NB4 (cell line): ENCODE measurements at regions not wholly inside any gene's neighbourhood (a gene's known extent, or its start where the extent isn't known, plus 50 kb on each side); places are given as distances from the start of the nearest gene placed in this dataset.
"Not testable (repeated sequence)": the region's sequence is repeated elsewhere in the genome, so short reads cannot be mapped to it uniquely, and the experiment has no call there.

Experiments used
- MAX ChIP-seq: IDR thresholded peaks from 2 replicates; pipeline ENCODE4 v1.6.1; 2011; ENCODE audit warnings: low read depth, low read length
- MYC ChIP-seq: IDR thresholded peaks from 2 replicates; pipeline ENCODE4 v1.6.1; 2011; ENCODE audit warnings: low read depth, low read length
- POLR2A ChIP-seq: IDR thresholded peaks from 2 replicates; pipeline ENCODE4 v1.6.1; 2011; ENCODE audit warnings: mild to moderate bottlenecking; ENCODE audit not compliant: insufficient read length; ENCODE audit errors: extremely low read depth
- TF ChIP-seq, protein P1 (sequence below): IDR thresholded peaks from one replicate; pipeline ENCODE4 v1.5.1; 2012; ENCODE audit warnings: low read depth, low read length

DNA sequence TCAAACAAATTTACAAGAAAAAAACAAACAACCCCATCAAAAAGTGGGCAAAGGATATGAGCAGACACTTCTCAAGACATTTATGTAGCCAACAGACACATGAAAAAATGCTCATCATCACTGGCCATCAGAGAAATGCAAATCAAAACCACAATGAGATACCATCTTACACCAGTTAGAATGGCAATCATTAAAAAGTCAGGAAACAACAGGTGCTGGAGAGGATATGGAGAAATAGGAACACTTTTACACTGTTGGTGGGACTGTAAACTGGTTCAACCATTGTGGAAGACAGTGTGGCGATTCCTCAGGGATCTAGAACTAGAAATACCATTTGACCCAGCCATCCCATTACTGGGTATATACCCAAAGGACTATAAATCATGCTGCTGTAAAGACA is 77.1 kb upstream of the SIM2 start:
- TF ChIP-seq, protein P1, sequence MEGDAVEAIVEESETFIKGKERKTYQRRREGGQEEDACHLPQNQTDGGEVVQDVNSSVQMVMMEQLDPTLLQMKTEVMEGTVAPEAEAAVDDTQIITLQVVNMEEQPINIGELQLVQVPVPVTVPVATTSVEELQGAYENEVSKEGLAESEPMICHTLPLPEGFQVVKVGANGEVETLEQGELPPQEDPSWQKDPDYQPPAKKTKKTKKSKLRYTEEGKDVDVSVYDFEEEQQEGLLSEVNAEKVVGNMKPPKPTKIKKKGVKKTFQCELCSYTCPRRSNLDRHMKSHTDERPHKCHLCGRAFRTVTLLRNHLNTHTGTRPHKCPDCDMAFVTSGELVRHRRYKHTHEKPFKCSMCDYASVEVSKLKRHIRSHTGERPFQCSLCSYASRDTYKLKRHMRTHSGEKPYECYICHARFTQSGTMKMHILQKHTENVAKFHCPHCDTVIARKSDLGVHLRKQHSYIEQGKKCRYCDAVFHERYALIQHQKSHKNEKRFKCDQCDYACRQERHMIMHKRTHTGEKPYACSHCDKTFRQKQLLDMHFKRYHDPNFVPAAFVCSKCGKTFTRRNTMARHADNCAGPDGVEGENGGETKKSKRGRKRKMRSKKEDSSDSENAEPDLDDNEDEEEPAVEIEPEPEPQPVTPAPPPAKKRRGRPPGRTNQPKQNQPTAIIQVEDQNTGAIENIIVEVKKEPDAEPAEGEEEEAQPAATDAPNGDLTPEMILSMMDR, result not testable (repeated sequence)
- not testable (repeated sequence) for TF ChIP-seq POLR2A, MAX, MYC
